GM23338 (cell line): ENCODE measurements at regions not wholly inside any gene's neighbourhood (a gene's known extent, or its start where the extent isn't known, plus 50 kb on each side); places are given as distances from the start of the nearest gene placed in this dataset.

Experiments
- ATAC-seq: fragments of 200-7000 bp; cut with Tn5 transposase; 3 replicates; pipeline ENCODE4 v1.9.1; 2020
- DNase-seq: peaks from one replicate; pipeline ENCODE4 v3.0.0-alpha.2; 2015; ENCODE audit warnings: low spot score
- H2AFZ ChIP-seq: fragments of 200-600 bp; sonication (generic); 2 replicates; pipeline ENCODE4 v1.8.0; 2016; ENCODE audit warnings: antibody characterized with exemption, mild to moderate bottlenecking, moderate library complexity
- H3F3A ChIP-seq: fragments of 200-600 bp; sonication (generic); replicated peaks from 2 replicates; pipeline ENCODE4 v1.8.0; 2017; ENCODE audit warnings: antibody characterized with exemption, mixed run types, low read depth
- H3K27ac ChIP-seq: fragments of 200-600 bp; sonication (generic); 2 replicates; pipeline ENCODE4 v1.6.1; 2016; ENCODE audit warnings: low read depth
- H3K27me3 ChIP-seq: fragments of 200-600 bp; sonication (generic); 2 replicates; pipeline ENCODE4 v1.8.0; 2016; ENCODE audit warnings: mild to moderate bottlenecking, mixed run types, moderate library complexity; ENCODE audit not compliant: insufficient read depth
- H3K36me3 ChIP-seq: fragments of 200-600 bp; sonication (generic); 2 replicates; pipeline ENCODE4 v1.8.0; 2016; ENCODE audit warnings: mild to moderate bottlenecking; ENCODE audit not compliant: insufficient read depth
- H3K4me1 ChIP-seq: fragments of 200-600 bp; sonication (generic); 2 replicates; pipeline ENCODE4 v1.8.0; 2016; ENCODE audit warnings: mild to moderate bottlenecking, moderate library complexity; ENCODE audit not compliant: insufficient read depth
- H3K4me2 ChIP-seq: fragments of 200-600 bp; sonication (generic); 2 replicates; pipeline ENCODE4 v1.7.1; 2017; ENCODE audit warnings: mixed run types
- H3K4me3 ChIP-seq: fragments of 200-600 bp; sonication (generic); 2 replicates; pipeline ENCODE4 v1.6.1; 2016; ENCODE audit warnings: mixed run types
- H3K79me2 ChIP-seq: fragments of 200-600 bp; sonication (generic); replicated peaks from 2 replicates; pipeline ENCODE4 v1.8.0; 2017; ENCODE audit warnings: mild to moderate bottlenecking; ENCODE audit not compliant: insufficient read depth
- H3K9me2 ChIP-seq: fragments of 200-600 bp; sonication (generic); 2 replicates; pipeline ENCODE4 v1.8.0; 2017; ENCODE audit not compliant: insufficient read depth
- H4K20me1 ChIP-seq: fragments of 200-600 bp; sonication (generic); replicated peaks from 2 replicates; pipeline ENCODE4 v1.8.0; 2017; ENCODE audit warnings: mild to moderate bottlenecking; ENCODE audit not compliant: insufficient read depth
- H3K27ac Mint-ChIP-seq: 2 replicates; pipeline ENCODE4 v1.8.0; 2020; ENCODE audit warnings: inconsistent platforms, mild to moderate bottlenecking, moderate library complexity, mixed read lengths
- H3K27me3 Mint-ChIP-seq: 3 replicates; pipeline ENCODE4 v1.8.0; 2022; ENCODE audit warnings: low read depth, mild to moderate bottlenecking, moderate library complexity, mixed read lengths, inconsistent platforms; ENCODE audit not compliant: insufficient read depth, poor library complexity
- H3K36me3 Mint-ChIP-seq: 3 replicates; pipeline ENCODE4 v1.8.0; 2021; ENCODE audit warnings: low read depth, mild to moderate bottlenecking, inconsistent platforms, moderate library complexity, mixed read lengths
- H3K4me1 Mint-ChIP-seq: 3 replicates; pipeline ENCODE4 v1.8.0; 2020; ENCODE audit warnings: mild to moderate bottlenecking, inconsistent platforms, mixed read lengths
- H3K4me3 Mint-ChIP-seq: 3 replicates; pipeline ENCODE4 v1.8.0; 2021; ENCODE audit warnings: moderate library complexity, mild to moderate bottlenecking, inconsistent platforms, mixed read lengths
- H3K9me3 Mint-ChIP-seq: 3 replicates; pipeline ENCODE4 v1.8.0; 2020; ENCODE audit warnings: moderate library complexity, mild to moderate bottlenecking, inconsistent platforms, mixed read lengths
- CREB1 ChIP-seq: fragments of 250-450 bp; sonication (Bioruptor Pico); IDR thresholded peaks from 2 replicates; pipeline ENCODE4 v1.5.0; 2020; ENCODE audit warnings: low read depth, mild to moderate bottlenecking, moderate library complexity
- CTCF ChIP-seq, 2 experiments: fragments of 200-600 bp in 1 of 2; sonication (generic) in 1 of 2; conservative IDR thresholded peaks; 2 replicates each; pipeline versions ENCODE4 v1.5.1 to v1.6.1; 2016 to 2017; ENCODE audit warnings: antibody characterized with exemption in 2 of 2, low read depth in 2 of 2, mild to moderate bottlenecking in 2 of 2, moderate library complexity in 1 of 2
- ETS1 ChIP-seq: IDR thresholded peaks from 2 replicates; pipeline ENCODE4 v1.6.1; 2016; ENCODE audit warnings: antibody characterized with exemption
- EZH2 ChIP-seq: fragments of 200-600 bp; sonication (generic); IDR thresholded peaks from one replicate; pipeline ENCODE4 v1.8.0; 2017; ENCODE audit warnings: antibody characterized with exemption, mild to moderate bottlenecking, low read depth; ENCODE audit not compliant: unreplicated experiment
- EZH2phosphoT487 ChIP-seq: fragments of 200-600 bp; sonication (generic); IDR thresholded peaks from one replicate; pipeline ENCODE4 v1.8.1; 2018; ENCODE audit warnings: antibody characterized with exemption; ENCODE audit not compliant: unreplicated experiment
- JUNB ChIP-seq: IDR thresholded peaks from one replicate; pipeline ENCODE4 v1.6.1; 2016; ENCODE audit warnings: antibody characterized with exemption; ENCODE audit not compliant: unreplicated experiment
- NANOG ChIP-seq: IDR thresholded peaks from 2 replicates; pipeline ENCODE4 v1.6.1; 2016; ENCODE audit warnings: antibody characterized with exemption, borderline replicate concordance
- POLR2AphosphoS5 ChIP-seq: IDR thresholded peaks from 2 replicates; pipeline ENCODE4 v1.6.1; 2016; ENCODE audit warnings: antibody characterized with exemption, low read depth
- REST ChIP-seq: IDR thresholded peaks from one replicate; pipeline ENCODE4 v1.6.1; 2018; ENCODE audit warnings: antibody characterized with exemption; ENCODE audit not compliant: unreplicated experiment
- STAT1 ChIP-seq: IDR thresholded peaks from one replicate; pipeline ENCODE4 v1.6.1; 2016; ENCODE audit warnings: antibody characterized with exemption; ENCODE audit not compliant: unreplicated experiment
- ZNF114 ChIP-seq: fragments of 250-450 bp; sonication (Bioruptor Pico); IDR thresholded peaks from 2 replicates; pipeline ENCODE4 v1.5.0; 2020; ENCODE audit warnings: mild to moderate bottlenecking, moderate library complexity
- ZNF331 ChIP-seq: fragments of 250-450 bp; sonication (Bioruptor Pico); IDR thresholded peaks from 2 replicates; pipeline ENCODE4 v1.5.0; 2020; ENCODE audit warnings: low read depth, mild to moderate bottlenecking, moderate library complexity
- ZNF462 ChIP-seq: fragments of 250-450 bp; sonication (Bioruptor Pico); IDR thresholded peaks from 2 replicates; pipeline ENCODE4 v1.5.0; 2020; ENCODE audit warnings: mild to moderate bottlenecking, moderate library complexity

- no peak for TF ChIP-seq CREB1 (CRISPR knock-in tag)
- TF ChIP-seq ZNF331 (CRISPR knock-in tag) = no peak
- no peak for TF ChIP-seq JUNB
- TF ChIP-seq REST = no peak
- no peak for TF ChIP-seq ZNF114 (CRISPR knock-in tag)
- TF ChIP-seq EZH2 = no peak
- TF ChIP-seq POLR2AphosphoS5 = no peak
- TF ChIP-seq ZNF462 (CRISPR knock-in tag) = no peak
- no peak for TF ChIP-seq STAT1
- TF ChIP-seq NANOG = no peak
- no peak for TF ChIP-seq EZH2phosphoT487
- TF ChIP-seq ETS1 = no peak
- TF ChIP-seq CTCF (conservative IDR thresholded peaks at IDR 0.05; ENCODE audit: low read depth in 2 of 2) = no peak
- H3K9me3 Mint-ChIP-seq = peaks cover 12% of the 10 kb centered on the region; the same call in 2 of the 3 replicates
- peaks cover 5% of the 10 kb centered on the region; the same call in 1 of the 2 replicates for H3K9me2 ChIP-seq
- H3K27me3 Mint-ChIP-seq = peaks cover 10% of the 10 kb centered on the region
- DNase-seq = no peak
- peaks cover 10% of the 10 kb centered on the region; the same call in 1 of the 3 replicates for H3K36me3 Mint-ChIP-seq
- H3K27ac ChIP-seq = peak overlapping the region; percentile 71
- H4K20me1 ChIP-seq = no peaks in the 10 kb centered on the region
- H3K4me3 ChIP-seq = no peak overlapping the region
- 0 out of 2 replicates have a peak, but pooled peaks cover 3% of the 10 kb centered on the region for H3K36me3 ChIP-seq
- H3F3A ChIP-seq = no peaks in the 10 kb centered on the region
- H3K4me2 ChIP-seq = no peak overlapping the region; the same call in 1 of the 2 replicates
- H3K4me1 ChIP-seq = peaks cover 13% of the 10 kb centered on the region
- H3K27ac Mint-ChIP-seq = peak overlapping the region; percentile 85
- peak overlapping the region; percentile 73; the same call in 1 of the 2 replicates for H2AFZ ChIP-seq
- no peaks in the 10 kb centered on the region for H3K27me3 ChIP-seq
- no peak for ATAC-seq
- peaks cover 21% of the 10 kb centered on the region for H3K4me1 Mint-ChIP-seq
- H3K79me2 ChIP-seq = no peaks in the 10 kb centered on the region
- H3K4me3 Mint-ChIP-seq = no peak overlapping the region
These were observed 126.5 kb upstream of the RIPOR2 start for GRCh38 chr6:25062070-25062811.
